ENCODE measurements at regions not wholly inside any gene's neighbourhood (a gene's known extent, or its start where the extent isn't known, plus 50 kb on each side); places are given as distances from the start of the nearest gene placed in this dataset.

DNA sequence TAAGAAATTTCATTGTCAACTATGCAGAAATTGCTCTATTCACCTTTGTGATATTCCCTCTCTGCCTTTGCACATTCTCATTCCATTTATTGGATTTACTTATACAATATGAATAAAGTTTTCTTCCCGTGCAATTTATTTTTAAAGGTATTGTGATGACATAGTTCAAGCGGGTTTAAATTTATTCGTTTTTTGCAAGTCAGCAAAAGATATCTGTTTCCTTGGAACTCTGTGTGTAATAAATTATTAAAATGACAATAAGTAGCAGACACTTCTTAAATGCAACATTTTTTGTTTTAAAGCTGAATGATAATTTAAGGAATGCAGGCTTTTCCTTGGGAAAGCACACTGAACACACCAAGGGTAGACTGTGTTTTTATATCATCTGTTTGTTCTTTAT lies 143.1 kb downstream of the SLC41A2 start:
- intact Hi-C loops (cut with micrococcal nuclease; ENCODE audit: unreplicated experiment) = no loop called here
- H3K4me3 ChIP-seq (ENCODE audit: low read depth in 2 of 2, low read length in 2 of 2) = no peak overlapping the region
- ChIA-PET CTCF (no interaction called here), POLR2A (interaction anchor here (0.6 kb wide), 1 partner anchor 156 kb away, joined by 3 read pairs; no protein-coding TSS in a partner anchor)
- TF ChIP-seq TCF7L2 (IDR thresholded peaks at IDR 0.05; ENCODE audit: low read depth, low read length) = no peak
- no peak for TF ChIP-seq SIN3A (IDR thresholded peaks at IDR 0.05; ENCODE audit: borderline replicate concordance, insufficient read depth, low read depth, low read length)
- no peak for TF ChIP-seq POLR2AphosphoS5 (IDR thresholded peaks at IDR 0.05; ENCODE audit: low read depth, low read length)
- H3K9me3 ChIP-seq (ENCODE audit: control insufficient read depth, insufficient read depth, low read depth, low read length) = no peaks in the 10 kb centered on the region
- no peaks in the 10 kb centered on the region for H3K36me3 ChIP-seq (ENCODE audit: control insufficient read depth, insufficient read depth, low read length)
- BruUV-seq (replicated peaks) = no TSS peak
- H3K4me1 ChIP-seq (ENCODE audit: control insufficient read depth, insufficient read depth, low read length) = no peaks in the 10 kb centered on the region
- in situ Hi-C loops (cut with HindIII; ENCODE audit: low pct_unique_long_range_greater_than_20kb, low sequenced_read_pairs) = no loop called here
- DNase-seq (ENCODE audit: low read depth, low spot score) = no peak
- no peak overlapping the region for H3K27ac ChIP-seq (ENCODE audit: low read length)
- ATAC-seq = no peak
- H3K27me3 ChIP-seq (ENCODE audit: control insufficient read depth, insufficient read depth, low read length) = no peaks in the 10 kb centered on the region
